OCI-LY3 (cell line): ENCODE measurements at regions not wholly inside any gene's neighbourhood (a gene's known extent, or its start where the extent isn't known, plus 50 kb on each side); places are given as distances from the start of the nearest gene placed in this dataset.

Experiments
- EZH2phosphoT487 ChIP-seq: fragments of 200-600 bp; shearing (Covaris generic); IDR thresholded peaks from 2 replicates; pipeline ENCODE4 v1.6.1; 2018; ENCODE audit warnings: antibody characterized with exemption, mixed run types, low read depth
- TF ChIP-seq, protein P1 (sequence below): fragments of 200-600, 300-600 bp; sonication (generic); IDR thresholded peaks from 2 replicates; pipeline ENCODE4 v1.5.1; 2014; ENCODE audit warnings: antibody characterized with exemption, low read length, low read depth

- TF ChIP-seq, protein P1, sequence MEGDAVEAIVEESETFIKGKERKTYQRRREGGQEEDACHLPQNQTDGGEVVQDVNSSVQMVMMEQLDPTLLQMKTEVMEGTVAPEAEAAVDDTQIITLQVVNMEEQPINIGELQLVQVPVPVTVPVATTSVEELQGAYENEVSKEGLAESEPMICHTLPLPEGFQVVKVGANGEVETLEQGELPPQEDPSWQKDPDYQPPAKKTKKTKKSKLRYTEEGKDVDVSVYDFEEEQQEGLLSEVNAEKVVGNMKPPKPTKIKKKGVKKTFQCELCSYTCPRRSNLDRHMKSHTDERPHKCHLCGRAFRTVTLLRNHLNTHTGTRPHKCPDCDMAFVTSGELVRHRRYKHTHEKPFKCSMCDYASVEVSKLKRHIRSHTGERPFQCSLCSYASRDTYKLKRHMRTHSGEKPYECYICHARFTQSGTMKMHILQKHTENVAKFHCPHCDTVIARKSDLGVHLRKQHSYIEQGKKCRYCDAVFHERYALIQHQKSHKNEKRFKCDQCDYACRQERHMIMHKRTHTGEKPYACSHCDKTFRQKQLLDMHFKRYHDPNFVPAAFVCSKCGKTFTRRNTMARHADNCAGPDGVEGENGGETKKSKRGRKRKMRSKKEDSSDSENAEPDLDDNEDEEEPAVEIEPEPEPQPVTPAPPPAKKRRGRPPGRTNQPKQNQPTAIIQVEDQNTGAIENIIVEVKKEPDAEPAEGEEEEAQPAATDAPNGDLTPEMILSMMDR, result no peak
- TF ChIP-seq EZH2phosphoT487, result no peak
These were observed 158.7 kb upstream of the APCDD1 start for GRCh38 chr18:10295751-10296150.
